ENCODE measurements at regions not wholly inside any gene's neighbourhood (a gene's known extent, or its start where the extent isn't known, plus 50 kb on each side); places are given as distances from the start of the nearest gene placed in this dataset.

- TF ChIP-seq CTCF (IDR thresholded peaks at IDR 0.05) (no peak), POLR2AphosphoS5 (IDR thresholded peaks at IDR 0.05) (no peak), POLR2A (IDR thresholded peaks at IDR 0.05) (no peak)
These were observed 286.5 kb upstream of the ECI2 start for GRCh38 chr6:4421837-4422236.

Measured in breast epithelium (tissue), 3 donors.